ENCODE measurements at regions not wholly inside any gene's neighbourhood (a gene's known extent, or its start where the extent isn't known, plus 50 kb on each side); places are given as distances from the start of the nearest gene placed in this dataset.

GRCh38 chr3:181541414-181541813 is 170.3 kb upstream of the SOX2 start:
- TF ChIP-seq POLR2AphosphoS5 (IDR thresholded peaks at IDR 0.05), result no peak
- no peak for TF ChIP-seq EP300 (IDR thresholded peaks at IDR 0.05)
- no peak for TF ChIP-seq CTCF (IDR thresholded peaks at IDR 0.05)
- TF ChIP-seq POLR2A (IDR thresholded peaks at IDR 0.05), result no peak
